MM.1S (cell line): ENCODE measurements at regions not wholly inside any gene's neighbourhood (a gene's known extent, or its start where the extent isn't known, plus 50 kb on each side); places are given as distances from the start of the nearest gene placed in this dataset.

Experiments
- DNase-seq: peaks from one replicate; pipeline ENCODE4 v3.0.0-alpha.2; 2015
- H2AFZ ChIP-seq: fragments of 300-600 bp; sonication (generic); 2 replicates; pipeline ENCODE4 v1.6.0; 2016; ENCODE audit warnings: antibody characterized with exemption, low read length
- H3F3A ChIP-seq: fragments of 300-600 bp; sonication (generic); 2 replicates; pipeline ENCODE4 v1.6.1; 2016; ENCODE audit warnings: mild to moderate bottlenecking, antibody characterized with exemption, low read length, moderate library complexity, mixed read lengths; ENCODE audit not compliant: insufficient read depth
- H3K27ac ChIP-seq: fragments of 300-600 bp; sonication (generic); 2 replicates; pipeline ENCODE4 v1.5.1; 2016; ENCODE audit warnings: mild to moderate bottlenecking, low read length
- H3K27me3 ChIP-seq: fragments of 300-600 bp; sonication (generic); replicated peaks from 2 replicates; pipeline ENCODE4 v1.6.0; 2016; ENCODE audit warnings: low read length; ENCODE audit not compliant: insufficient read depth
- H3K36me3 ChIP-seq: fragments of 300-600 bp; sonication (generic); replicated peaks from 2 replicates; pipeline ENCODE4 v1.6.1; 2016; ENCODE audit warnings: mild to moderate bottlenecking, low read length, mixed read lengths; ENCODE audit not compliant: insufficient read depth
- H3K4me1 ChIP-seq: fragments of 300-600 bp; sonication (generic); 2 replicates; pipeline ENCODE4 v1.6.1; 2016; ENCODE audit warnings: low read length, mixed read lengths
- H3K4me2 ChIP-seq: fragments of 300-600 bp; sonication (generic); 2 replicates; pipeline ENCODE4 v1.6.0; 2016; ENCODE audit warnings: low read depth, low read length
- H3K4me3 ChIP-seq: fragments of 300-600 bp; sonication (generic); 2 replicates; pipeline ENCODE4 v1.5.1; 2016; ENCODE audit warnings: low read length, mixed read lengths
- H3K79me2 ChIP-seq: fragments of 300-600 bp; sonication (generic); 2 replicates; pipeline ENCODE4 v1.6.1; 2016; ENCODE audit warnings: mixed run types, low read length, mixed read lengths
- H3K9ac ChIP-seq: fragments of 300-600 bp; sonication (generic); 2 replicates; pipeline ENCODE4 v1.6.1; 2016; ENCODE audit warnings: low read length, mixed read lengths
- H3K9me2 ChIP-seq: fragments of 300-600 bp; sonication (generic); replicated peaks from 2 replicates; pipeline ENCODE4 v1.6.1; 2016; ENCODE audit warnings: mild to moderate bottlenecking, low read length, mixed read lengths; ENCODE audit not compliant: insufficient read depth
- H3K9me3 ChIP-seq: fragments of 300-600 bp; sonication (generic); replicated peaks from 2 replicates; pipeline ENCODE4 v1.6.1; 2016; ENCODE audit warnings: mild to moderate bottlenecking, low read length, mixed read lengths; ENCODE audit not compliant: insufficient read depth
- H4K20me1 ChIP-seq: fragments of 300-600 bp; sonication (generic); 2 replicates; pipeline ENCODE4 v1.6.1; 2016; ENCODE audit warnings: mild to moderate bottlenecking, low read length, moderate library complexity, mixed read lengths; ENCODE audit not compliant: insufficient read depth
- EZH2 ChIP-seq: fragments of 300-600 bp; sonication (generic); optimal IDR thresholded peaks from 2 replicates; pipeline ENCODE3; 2017; ENCODE audit warnings: low read depth, mild to moderate bottlenecking, antibody characterized with exemption, low read length, mixed read lengths
- EZH2phosphoT487 ChIP-seq: fragments of 300-600 bp; sonication (generic); IDR thresholded peaks from 2 replicates; pipeline ENCODE4 v1.6.1; 2018; ENCODE audit warnings: antibody characterized with exemption, low read length
- TF ChIP-seq, protein P1 (sequence below): fragments of 300-600 bp; sonication (generic); IDR thresholded peaks from 2 replicates; pipeline ENCODE4 v1.5.1; 2016; ENCODE audit warnings: antibody characterized with exemption, low read length, mixed read lengths

- H4K20me1 ChIP-seq = no peaks in the 10 kb centered on the region
- no peaks in the 10 kb centered on the region for H3K36me3 ChIP-seq
- no peak overlapping the region for H3K9ac ChIP-seq
- DNase-seq = no peak
- H3K27me3 ChIP-seq = no peaks in the 10 kb centered on the region
- H3K9me3 ChIP-seq = no peaks in the 10 kb centered on the region
- no peaks in the 10 kb centered on the region for H3K79me2 ChIP-seq
- no peaks in the 10 kb centered on the region for H3K4me1 ChIP-seq
- no peak overlapping the region for H3K4me2 ChIP-seq
- no peaks in the 10 kb centered on the region for H3F3A ChIP-seq
- H3K27ac ChIP-seq = no peak overlapping the region
- no peak overlapping the region for H2AFZ ChIP-seq
- TF ChIP-seq, protein P1, sequence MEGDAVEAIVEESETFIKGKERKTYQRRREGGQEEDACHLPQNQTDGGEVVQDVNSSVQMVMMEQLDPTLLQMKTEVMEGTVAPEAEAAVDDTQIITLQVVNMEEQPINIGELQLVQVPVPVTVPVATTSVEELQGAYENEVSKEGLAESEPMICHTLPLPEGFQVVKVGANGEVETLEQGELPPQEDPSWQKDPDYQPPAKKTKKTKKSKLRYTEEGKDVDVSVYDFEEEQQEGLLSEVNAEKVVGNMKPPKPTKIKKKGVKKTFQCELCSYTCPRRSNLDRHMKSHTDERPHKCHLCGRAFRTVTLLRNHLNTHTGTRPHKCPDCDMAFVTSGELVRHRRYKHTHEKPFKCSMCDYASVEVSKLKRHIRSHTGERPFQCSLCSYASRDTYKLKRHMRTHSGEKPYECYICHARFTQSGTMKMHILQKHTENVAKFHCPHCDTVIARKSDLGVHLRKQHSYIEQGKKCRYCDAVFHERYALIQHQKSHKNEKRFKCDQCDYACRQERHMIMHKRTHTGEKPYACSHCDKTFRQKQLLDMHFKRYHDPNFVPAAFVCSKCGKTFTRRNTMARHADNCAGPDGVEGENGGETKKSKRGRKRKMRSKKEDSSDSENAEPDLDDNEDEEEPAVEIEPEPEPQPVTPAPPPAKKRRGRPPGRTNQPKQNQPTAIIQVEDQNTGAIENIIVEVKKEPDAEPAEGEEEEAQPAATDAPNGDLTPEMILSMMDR = no peak
- TF ChIP-seq EZH2phosphoT487 (no peak), EZH2 (no peak)
- no peak overlapping the region for H3K4me3 ChIP-seq
- no peaks in the 10 kb centered on the region for H3K9me2 ChIP-seq
Observed at GRCh38 chr3:193978030-193978429, 157.9 kb upstream of the HES1 start.

- no peak for DNase-seq
- H3K27me3 ChIP-seq = no peaks in the 10 kb centered on the region
- no peak for TF ChIP-seq EZH2phosphoT487
- TF ChIP-seq, protein P1 = no peak
- TF ChIP-seq EZH2 = no peak
- no peak overlapping the region for H2AFZ ChIP-seq
- H3K4me3 ChIP-seq = no peak overlapping the region
- H3K36me3 ChIP-seq = no peaks in the 10 kb centered on the region
- no peak overlapping the region for H3K9ac ChIP-seq
- no peaks in the 10 kb centered on the region for H3K4me1 ChIP-seq
- no peaks in the 10 kb centered on the region for H3K79me2 ChIP-seq
- no peaks in the 10 kb centered on the region for H4K20me1 ChIP-seq
- no peak overlapping the region for H3K27ac ChIP-seq
- H3K9me2 ChIP-seq = no peaks in the 10 kb centered on the region
- no peaks in the 10 kb centered on the region for H3F3A ChIP-seq
- no peaks in the 10 kb centered on the region for H3K9me3 ChIP-seq
- no peak overlapping the region for H3K4me2 ChIP-seq
Observed at GRCh38 chr3:193978486-193978885, 157.5 kb upstream of the HES1 start.

DNA sequence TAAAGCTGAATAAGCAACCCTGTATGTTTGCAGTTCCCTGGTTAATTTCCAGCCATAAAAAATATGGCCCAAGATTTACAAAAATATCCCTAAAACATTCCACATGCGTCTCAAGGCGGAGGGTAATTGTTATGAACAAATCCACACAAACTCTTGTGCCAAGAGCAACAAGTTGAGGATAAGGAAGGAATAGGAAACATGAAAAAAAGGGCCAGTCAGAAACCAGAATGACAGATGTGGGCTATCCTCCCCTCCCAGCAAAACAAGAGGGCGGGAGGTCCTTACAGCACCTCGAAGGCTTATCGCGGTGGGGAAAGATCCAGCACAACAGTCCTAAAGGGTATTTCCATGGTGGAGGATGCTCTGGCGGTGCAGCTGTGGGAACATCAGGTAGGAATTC lies 155.6 kb upstream of the HES1 start:
- Histone ChIP-seq H3K4me2 (no peak overlapping the region), H3K27ac (no peak overlapping the region)
- no peak for DNase-seq

More for the DNA sequence above, 155.6 kb upstream of the HES1 start:
- TF ChIP-seq EZH2 (no peak), EZH2phosphoT487 (no peak)
- TF ChIP-seq, protein P1 = no peak
- Histone ChIP-seq H3K4me3 (no peak overlapping the region), H3K4me1 (no peaks in the 10 kb centered on the region), H3K27me3 (no peaks in the 10 kb centered on the region), H3F3A (no peaks in the 10 kb centered on the region), H4K20me1 (no peaks in the 10 kb centered on the region), H3K79me2 (no peaks in the 10 kb centered on the region), H3K9ac (no peak overlapping the region), H3K36me3 (no peaks in the 10 kb centered on the region), H3K9me2 (no peaks in the 10 kb centered on the region), H2AFZ (no peak overlapping the region), H3K9me3 (no peaks in the 10 kb centered on the region)
